Progenitor cell of endocrine pancreas (in vitro differentiated cells): ENCODE measurements at regions not wholly inside any gene's neighbourhood (a gene's known extent, or its start where the extent isn't known, plus 50 kb on each side); places are given as distances from the start of the nearest gene placed in this dataset.

ENCODE experiments used
- DNase-seq: peaks from one replicate; pipeline ENCODE4 v3.0.0; 2021; ENCODE audit warnings: low spot score; ENCODE audit not compliant: unreplicated experiment
- H3K27ac Mint-ChIP-seq: 2 replicates; pipeline ENCODE4 v1.8.0; 2021; ENCODE audit warnings: mild to moderate bottlenecking, moderate library complexity, mixed read lengths
- H3K27me3 Mint-ChIP-seq: 2 replicates; pipeline ENCODE4 v1.8.0; 2021; ENCODE audit warnings: mixed read lengths
- H3K36me3 Mint-ChIP-seq: 2 replicates; pipeline ENCODE4 v1.8.0; 2022; ENCODE audit warnings: mixed read lengths; ENCODE audit not compliant: insufficient read depth
- H3K4me1 Mint-ChIP-seq: 2 replicates; pipeline ENCODE4 v1.8.0; 2021; ENCODE audit warnings: low read depth, mixed read lengths
- H3K4me3 Mint-ChIP-seq: 2 replicates; pipeline ENCODE4 v1.8.0; 2021; ENCODE audit warnings: low read depth, mild to moderate bottlenecking, moderate library complexity, mixed read lengths
- H3K9me3 Mint-ChIP-seq: 2 replicates; pipeline ENCODE4 v1.8.0; 2021; ENCODE audit warnings: low read depth, mixed read lengths
- TF ChIP-seq, protein P1 (sequence below): fragments of 200-600 bp; sonication (generic); IDR thresholded peaks from one replicate; pipeline ENCODE4 v1.5.0; 2021; ENCODE audit warnings: antibody characterized with exemption, mild to moderate bottlenecking; ENCODE audit not compliant: unreplicated experiment

DNA sequence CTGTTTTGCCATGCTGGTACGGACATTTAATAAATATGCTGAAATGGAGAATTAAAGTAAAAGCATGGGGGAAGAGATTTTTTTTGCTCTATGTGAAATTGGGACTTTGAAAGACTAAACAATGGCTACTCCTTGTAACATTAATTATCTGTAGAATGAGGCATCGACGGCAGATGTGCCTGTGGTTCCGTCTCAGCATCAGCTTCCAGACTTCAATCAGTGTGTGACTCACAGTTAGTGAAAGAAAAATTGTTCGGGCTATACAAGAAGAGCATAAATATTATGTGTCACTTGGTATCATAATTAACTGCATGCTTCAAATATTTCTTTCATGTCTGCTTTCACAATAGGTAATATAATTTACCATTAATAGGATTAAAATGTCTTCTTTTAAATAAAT is 117.0 kb upstream of the SMIM21 start:
- peaks cover 2% of the 10 kb centered on the region for H3K4me1 Mint-ChIP-seq
- DNase-seq = no peak
- H3K4me3 Mint-ChIP-seq = no peak overlapping the region
- TF ChIP-seq, protein P1, sequence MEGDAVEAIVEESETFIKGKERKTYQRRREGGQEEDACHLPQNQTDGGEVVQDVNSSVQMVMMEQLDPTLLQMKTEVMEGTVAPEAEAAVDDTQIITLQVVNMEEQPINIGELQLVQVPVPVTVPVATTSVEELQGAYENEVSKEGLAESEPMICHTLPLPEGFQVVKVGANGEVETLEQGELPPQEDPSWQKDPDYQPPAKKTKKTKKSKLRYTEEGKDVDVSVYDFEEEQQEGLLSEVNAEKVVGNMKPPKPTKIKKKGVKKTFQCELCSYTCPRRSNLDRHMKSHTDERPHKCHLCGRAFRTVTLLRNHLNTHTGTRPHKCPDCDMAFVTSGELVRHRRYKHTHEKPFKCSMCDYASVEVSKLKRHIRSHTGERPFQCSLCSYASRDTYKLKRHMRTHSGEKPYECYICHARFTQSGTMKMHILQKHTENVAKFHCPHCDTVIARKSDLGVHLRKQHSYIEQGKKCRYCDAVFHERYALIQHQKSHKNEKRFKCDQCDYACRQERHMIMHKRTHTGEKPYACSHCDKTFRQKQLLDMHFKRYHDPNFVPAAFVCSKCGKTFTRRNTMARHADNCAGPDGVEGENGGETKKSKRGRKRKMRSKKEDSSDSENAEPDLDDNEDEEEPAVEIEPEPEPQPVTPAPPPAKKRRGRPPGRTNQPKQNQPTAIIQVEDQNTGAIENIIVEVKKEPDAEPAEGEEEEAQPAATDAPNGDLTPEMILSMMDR = no peak
- no peaks in the 10 kb centered on the region for H3K9me3 Mint-ChIP-seq
- no peak overlapping the region for H3K27ac Mint-ChIP-seq
- peaks cover 1% of the 10 kb centered on the region for H3K27me3 Mint-ChIP-seq
- H3K36me3 Mint-ChIP-seq = no peaks in the 10 kb centered on the region

GRCh38 chr18:75544051-75544481 is 116.6 kb upstream of the SMIM21 start:
- Mint-ChIP-seq H3K4me1 (peaks cover 2% of the 10 kb centered on the region), H3K9me3 (no peaks in the 10 kb centered on the region), H3K27me3 (no peaks in the 10 kb centered on the region), H3K4me3 (no peak overlapping the region), H3K36me3 (no peaks in the 10 kb centered on the region), H3K27ac (no peak overlapping the region)
- no peak for DNase-seq
- TF ChIP-seq, protein P1 = no peak

DNA sequence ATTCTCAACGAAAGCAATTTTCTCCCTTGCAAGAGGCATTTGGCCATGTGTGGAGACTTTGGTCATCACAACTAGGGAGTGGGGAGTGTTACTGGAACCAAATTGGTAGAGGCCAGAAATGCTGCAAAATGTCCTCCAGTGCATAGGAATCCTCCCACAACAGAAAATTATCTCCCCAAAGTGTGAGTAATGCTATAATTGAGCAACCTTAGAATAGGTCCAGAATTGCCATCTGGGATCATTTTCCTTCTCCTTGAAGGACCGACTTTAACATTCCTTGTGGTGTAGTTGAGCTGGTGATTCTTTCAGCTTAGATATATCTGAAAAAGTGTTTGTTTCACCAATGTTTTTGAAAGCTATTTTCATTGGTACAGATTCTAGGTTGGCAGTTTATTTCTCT is 111.2 kb upstream of the SMIM21 start:
- Mint-ChIP-seq H3K27me3 (no peaks in the 10 kb centered on the region), H3K4me3 (no peak overlapping the region), H3K4me1 (no peaks in the 10 kb centered on the region), H3K36me3 (no peaks in the 10 kb centered on the region), H3K27ac (no peak overlapping the region), H3K9me3 (no peaks in the 10 kb centered on the region)
- no peak for DNase-seq
- TF ChIP-seq, protein P1 = no peak

DNA sequence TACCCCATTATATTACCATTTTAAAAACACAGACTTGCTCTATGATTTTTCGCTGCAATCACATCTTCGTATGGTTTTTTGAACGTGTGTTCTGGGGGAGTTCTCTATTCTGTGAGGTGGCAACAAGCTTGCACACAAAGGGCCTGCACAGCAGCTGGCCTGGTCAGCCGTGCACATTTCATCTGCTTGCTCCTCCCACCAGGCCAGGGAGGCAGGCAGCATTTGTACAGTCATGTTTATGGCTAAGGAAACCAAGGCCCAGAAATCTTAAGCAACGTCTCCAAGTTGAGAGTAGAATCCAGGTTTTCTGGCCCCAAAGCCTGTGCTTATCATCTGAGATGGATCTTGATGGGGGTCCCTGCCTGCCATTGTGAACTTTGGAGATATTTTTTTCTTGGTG is 106.4 kb upstream of the SMIM21 start:
- DNase-seq = no peak
- Mint-ChIP-seq H3K9me3 (no peaks in the 10 kb centered on the region), H3K27me3 (peaks cover 3% of the 10 kb centered on the region)

GRCh38 chr18:75533209-75533608 is 105.7 kb upstream of the SMIM21 start:
- H3K9me3 Mint-ChIP-seq = no peaks in the 10 kb centered on the region
- no peaks in the 10 kb centered on the region for H3K4me1 Mint-ChIP-seq
- TF ChIP-seq, protein P1 = no peak
- H3K36me3 Mint-ChIP-seq = no peaks in the 10 kb centered on the region
- no peak overlapping the region for H3K4me3 Mint-ChIP-seq
- H3K27me3 Mint-ChIP-seq = peaks cover 7% of the 10 kb centered on the region
- DNase-seq = no peak
- H3K27ac Mint-ChIP-seq = no peak overlapping the region

More for the DNA sequence above, 106.4 kb upstream of the SMIM21 start:
- TF ChIP-seq, protein P1 = no peak
- H3K4me1 Mint-ChIP-seq = no peaks in the 10 kb centered on the region
- no peak overlapping the region for H3K27ac Mint-ChIP-seq
- H3K36me3 Mint-ChIP-seq = no peaks in the 10 kb centered on the region
- H3K4me3 Mint-ChIP-seq = no peak overlapping the region
